SK-N-SH treated with all-trans-retinoic acid at 6 μM for 48 hours (cell line): ENCODE measurements at regions not wholly inside any gene's neighbourhood (a gene's known extent, or its start where the extent isn't known, plus 50 kb on each side); places are given as distances from the start of the nearest gene placed in this dataset.

Experiments
- ARNTL ChIP-seq: fragments of 450-650 bp; formaldehyde crosslinking; IDR thresholded peaks from 2 replicates; pipeline ENCODE4 v1.5.0; 2020; ENCODE audit warnings: low read depth, mild to moderate bottlenecking, moderate library complexity, borderline replicate concordance
- BACH2 ChIP-seq: fragments of 250-450 bp; sonication (Bioruptor Pico); IDR thresholded peaks from 2 replicates; pipeline ENCODE4 v1.9.0; 2021; ENCODE audit warnings: mild to moderate bottlenecking, borderline replicate concordance
- CSDC2 ChIP-seq: fragments of 250-450 bp; sonication (Bioruptor Pico); IDR thresholded peaks from 2 replicates; pipeline ENCODE4 v1.5.0; 2020; ENCODE audit warnings: mild to moderate bottlenecking, moderate library complexity
- ESRRG ChIP-seq: fragments of 250-450 bp; sonication (Bioruptor Pico); IDR thresholded peaks from 2 replicates; pipeline ENCODE4 v1.6.1; 2021; ENCODE audit warnings: mild to moderate bottlenecking
- GLIS3 ChIP-seq: fragments of 250-450 bp; sonication (Bioruptor Pico); IDR thresholded peaks from 2 replicates; pipeline ENCODE4 v1.5.0; 2020; ENCODE audit warnings: mild to moderate bottlenecking, moderate library complexity
- PPARA ChIP-seq: fragments of 250-450 bp; sonication (Bioruptor Pico); IDR thresholded peaks from 2 replicates; pipeline ENCODE4 v1.5.0; 2020; ENCODE audit warnings: mild to moderate bottlenecking, borderline replicate concordance
- TOX ChIP-seq: fragments of 250-450 bp; sonication (Bioruptor Pico); IDR thresholded peaks from 2 replicates; pipeline ENCODE4 v1.8.0; 2021; ENCODE audit warnings: mild to moderate bottlenecking, moderate library complexity, borderline replicate concordance
- ZC3H10 ChIP-seq: fragments of 250-450 bp; sonication (Bioruptor Pico); IDR thresholded peaks from 2 replicates; pipeline ENCODE4 v1.5.1; 2021; ENCODE audit warnings: mild to moderate bottlenecking, moderate library complexity
- ZFP3 ChIP-seq: fragments of 250-450 bp; sonication (Bioruptor Pico); IDR thresholded peaks from 2 replicates; pipeline ENCODE4 v1.5.0; 2020; ENCODE audit warnings: mild to moderate bottlenecking, moderate library complexity
- ZFP30 ChIP-seq: fragments of 450-650 bp; formaldehyde crosslinking; IDR thresholded peaks from 2 replicates; pipeline ENCODE4 v1.5.0; 2022; ENCODE audit warnings: mild to moderate bottlenecking, moderate library complexity
- ZNF565 ChIP-seq: fragments of 450-650 bp; formaldehyde crosslinking; conservative IDR thresholded peaks from 2 replicates; pipeline ENCODE4 v1.5.0; 2020; ENCODE audit warnings: low read depth, mild to moderate bottlenecking, moderate library complexity
- TF ChIP-seq, protein P1 (sequence below): fragments of 250-450 bp; sonication (Bioruptor Pico); IDR thresholded peaks from 2 replicates; pipeline ENCODE4 v1.5.1; 2020; ENCODE audit warnings: low read depth, mild to moderate bottlenecking, moderate library complexity
- TF ChIP-seq, protein P2 (sequence below): fragments of 250-450 bp; sonication (Bioruptor Pico); IDR thresholded peaks from 2 replicates; pipeline ENCODE4 v1.8.0; 2020; ENCODE audit warnings: mild to moderate bottlenecking, moderate library complexity, borderline replicate concordance
- TF ChIP-seq, protein P3 (sequence below): fragments of 250-450 bp; sonication (Bioruptor Pico); IDR thresholded peaks from 2 replicates; pipeline ENCODE4 v1.8.0; 2021; ENCODE audit warnings: low read depth, mild to moderate bottlenecking, moderate library complexity, borderline replicate concordance

DNA sequence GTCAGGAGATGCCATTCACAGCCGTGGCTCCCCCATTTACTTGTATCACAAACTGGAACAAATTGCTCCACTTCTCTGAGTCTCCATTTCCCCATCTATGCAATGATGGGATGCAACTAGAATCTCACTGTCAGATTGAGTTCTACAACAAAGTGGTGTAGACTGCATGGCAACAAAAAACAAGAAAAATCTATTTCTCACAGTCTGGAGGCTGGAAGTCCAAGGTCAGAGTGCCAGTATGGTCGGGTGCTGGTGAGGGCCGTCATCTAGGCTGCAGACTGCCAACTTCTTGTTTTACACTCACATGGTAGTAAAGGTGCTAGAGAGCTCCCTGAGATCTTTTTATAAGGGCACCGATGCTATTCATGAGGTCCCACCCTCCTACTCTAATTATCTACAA, 158.4 kb upstream of the BCL6 start:
- TF ChIP-seq TOX (no peak), ZC3H10 (CRISPR knock-in tag) (no peak), ARNTL (CRISPR knock-in tag) (no peak), ESRRG (no peak), GLIS3 (CRISPR knock-in tag) (no peak), ZFP3 (CRISPR knock-in tag) (no peak), BACH2 (no peak), ZFP30 (no peak), ZNF565 (CRISPR knock-in tag) (no peak), PPARA (CRISPR knock-in tag) (no peak), CSDC2 (CRISPR knock-in tag) (no peak)
- TF ChIP-seq, protein P1, sequence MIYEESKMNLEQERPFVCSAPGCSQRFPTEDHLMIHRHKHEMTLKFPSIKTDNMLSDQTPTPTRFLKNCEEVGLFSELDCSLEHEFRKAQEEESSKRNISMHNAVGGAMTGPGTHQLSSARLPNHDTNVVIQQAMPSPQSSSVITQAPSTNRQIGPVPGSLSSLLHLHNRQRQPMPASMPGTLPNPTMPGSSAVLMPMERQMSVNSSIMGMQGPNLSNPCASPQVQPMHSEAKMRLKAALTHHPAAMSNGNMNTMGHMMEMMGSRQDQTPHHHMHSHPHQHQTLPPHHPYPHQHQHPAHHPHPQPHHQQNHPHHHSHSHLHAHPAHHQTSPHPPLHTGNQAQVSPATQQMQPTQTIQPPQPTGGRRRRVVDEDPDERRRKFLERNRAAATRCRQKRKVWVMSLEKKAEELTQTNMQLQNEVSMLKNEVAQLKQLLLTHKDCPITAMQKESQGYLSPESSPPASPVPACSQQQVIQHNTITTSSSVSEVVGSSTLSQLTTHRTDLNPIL (CRISPR knock-in tag): no peak
- TF ChIP-seq, protein P2, sequence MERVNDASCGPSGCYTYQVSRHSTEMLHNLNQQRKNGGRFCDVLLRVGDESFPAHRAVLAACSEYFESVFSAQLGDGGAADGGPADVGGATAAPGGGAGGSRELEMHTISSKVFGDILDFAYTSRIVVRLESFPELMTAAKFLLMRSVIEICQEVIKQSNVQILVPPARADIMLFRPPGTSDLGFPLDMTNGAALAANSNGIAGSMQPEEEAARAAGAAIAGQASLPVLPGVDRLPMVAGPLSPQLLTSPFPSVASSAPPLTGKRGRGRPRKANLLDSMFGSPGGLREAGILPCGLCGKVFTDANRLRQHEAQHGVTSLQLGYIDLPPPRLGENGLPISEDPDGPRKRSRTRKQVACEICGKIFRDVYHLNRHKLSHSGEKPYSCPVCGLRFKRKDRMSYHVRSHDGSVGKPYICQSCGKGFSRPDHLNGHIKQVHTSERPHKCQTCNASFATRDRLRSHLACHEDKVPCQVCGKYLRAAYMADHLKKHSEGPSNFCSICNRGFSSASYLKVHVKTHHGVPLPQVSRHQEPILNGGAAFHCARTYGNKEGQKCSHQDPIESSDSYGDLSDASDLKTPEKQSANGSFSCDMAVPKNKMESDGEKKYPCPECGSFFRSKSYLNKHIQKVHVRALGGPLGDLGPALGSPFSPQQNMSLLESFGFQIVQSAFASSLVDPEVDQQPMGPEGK: no peak
- TF ChIP-seq, protein P3, sequence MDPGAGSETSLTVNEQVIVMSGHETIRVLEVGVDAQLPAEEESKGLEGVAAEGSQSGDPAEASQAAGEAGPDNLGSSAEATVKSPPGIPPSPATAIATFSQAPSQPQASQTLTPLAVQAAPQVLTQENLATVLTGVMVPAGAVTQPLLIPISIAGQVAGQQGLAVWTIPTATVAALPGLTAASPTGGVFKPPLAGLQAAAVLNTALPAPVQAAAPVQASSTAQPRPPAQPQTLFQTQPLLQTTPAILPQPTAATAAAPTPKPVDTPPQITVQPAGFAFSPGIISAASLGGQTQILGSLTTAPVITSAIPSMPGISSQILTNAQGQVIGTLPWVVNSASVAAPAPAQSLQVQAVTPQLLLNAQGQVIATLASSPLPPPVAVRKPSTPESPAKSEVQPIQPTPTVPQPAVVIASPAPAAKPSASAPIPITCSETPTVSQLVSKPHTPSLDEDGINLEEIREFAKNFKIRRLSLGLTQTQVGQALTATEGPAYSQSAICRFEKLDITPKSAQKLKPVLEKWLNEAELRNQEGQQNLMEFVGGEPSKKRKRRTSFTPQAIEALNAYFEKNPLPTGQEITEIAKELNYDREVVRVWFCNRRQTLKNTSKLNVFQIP (CRISPR knock-in tag): no peak
